AG10803 (cell line): ENCODE measurements at regions not wholly inside any gene's neighbourhood (a gene's known extent, or its start where the extent isn't known, plus 50 kb on each side); places are given as distances from the start of the nearest gene placed in this dataset.

Source experiments
- DNase-seq: peaks from one replicate; pipeline ENCODE4 v3.0.0; 2010; ENCODE audit warnings: low read depth
- H3K4me3 ChIP-seq: 2 replicates; pipeline ENCODE4 v1.5.1; 2011; ENCODE audit warnings: mild to moderate bottlenecking, low read length, control low read depth
- CTCF ChIP-seq: conservative IDR thresholded peaks from 2 replicates; pipeline ENCODE4 v1.5.1; 2011; ENCODE audit warnings: mild to moderate bottlenecking, low read length, control low read depth, inconsistent platforms

GRCh38 chr9:80091526-80091925 lies 519.8 kb downstream of the TLE4 start:
- H3K4me3 ChIP-seq = no peak overlapping the region
- no peak for DNase-seq
- no peak for TF ChIP-seq CTCF

GRCh38 chr9:80090317-80090716 lies 518.6 kb downstream of the TLE4 start:
- H3K4me3 ChIP-seq = no peak overlapping the region
- no peak for DNase-seq
- TF ChIP-seq CTCF = no peak

GRCh38 chr9:80086822-80087345 lies 515.1 kb downstream of the TLE4 start:
- H3K4me3 ChIP-seq = no peak overlapping the region
- no peak for TF ChIP-seq CTCF

GRCh38 chr9:80086386-80086785 lies 514.6 kb downstream of the TLE4 start:
- H3K4me3 ChIP-seq = no peak overlapping the region
- TF ChIP-seq CTCF = no peak
- no peak for DNase-seq

More at GRCh38 chr9:80086822-80087345, 515.1 kb downstream of the TLE4 start:
- DNase-seq = no peak

GRCh38 chr9:80085668-80086067 lies 513.9 kb downstream of the TLE4 start:
- H3K4me3 ChIP-seq = no peak overlapping the region
- TF ChIP-seq CTCF = no peak
- DNase-seq = no peak

- TF ChIP-seq CTCF = no peak
- H3K4me3 ChIP-seq = no peak overlapping the region
- DNase-seq = no peak
Measured at GRCh38 chr9:80082213-80082612, 510.4 kb downstream of the TLE4 start.

- no peak for DNase-seq
- H3K4me3 ChIP-seq = no peak overlapping the region
- TF ChIP-seq CTCF = no peak
Measured at GRCh38 chr9:80078826-80079225, 507.1 kb downstream of the TLE4 start.
